Brain microvascular endothelial cell (primary cell): ENCODE measurements at regions not wholly inside any gene's neighbourhood (a gene's known extent, or its start where the extent isn't known, plus 50 kb on each side); places are given as distances from the start of the nearest gene placed in this dataset.

Experiments
- DNase-seq: peaks from one replicate; pipeline ENCODE4 v3.0.0-alpha.2; 2020
- H3K27ac ChIP-seq: fragments of 250-450 bp; sonication (Bioruptor Pico); 2 replicates; pipeline ENCODE4 v1.5.1; 2020; ENCODE audit warnings: mild to moderate bottlenecking, moderate library complexity
- H3K27me3 ChIP-seq: fragments of 250-450 bp; sonication (Bioruptor Pico); replicated peaks from 2 replicates; pipeline ENCODE4 v1.5.1; 2020; ENCODE audit warnings: mild to moderate bottlenecking
- H3K36me3 ChIP-seq: fragments of 250-450 bp; sonication (Bioruptor Pico); replicated peaks from 2 replicates; pipeline ENCODE4 v1.5.1; 2020; ENCODE audit warnings: mild to moderate bottlenecking
- H3K4me3 ChIP-seq: 2 replicates; pipeline ENCODE4 v1.5.1; 2011; ENCODE audit warnings: low read depth, mild to moderate bottlenecking, control low read depth, low read length, moderate library complexity
- CTCF ChIP-seq: IDR thresholded peaks from 2 replicates; pipeline ENCODE4 v1.5.1; 2011; ENCODE audit warnings: low read depth, mild to moderate bottlenecking, moderate library complexity, low read length, control low read depth, inconsistent platforms; ENCODE audit errors: missing control alignments
- in situ Hi-C: cut with HindIII; loops from 2 replicates; pipeline ENCODE4 v1.10.0; 2017; ENCODE audit warnings: low sequenced_read_pairs, low pct_ligation_motif_present

- no peak for TF ChIP-seq CTCF
- Histone ChIP-seq H3K27me3 (no peaks in the 10 kb centered on the region), H3K4me3 (no peak overlapping the region), H3K27ac (no peak overlapping the region), H3K36me3 (no peaks in the 10 kb centered on the region)
- DNase-seq, result no peak
- in situ Hi-C loops, result no loop called here
Measured at GRCh38 chr9:95808011-95808410, 67.5 kb upstream of the ERCC6L2 start.

- no peak overlapping the region for H3K4me3 ChIP-seq
- in situ Hi-C loops, result no loop called here
- no peak for TF ChIP-seq CTCF
- H3K27me3 ChIP-seq, result no peaks in the 10 kb centered on the region
- no peaks in the 10 kb centered on the region for H3K36me3 ChIP-seq
- DNase-seq, result no peak
- H3K27ac ChIP-seq, result no peak overlapping the region
Measured at GRCh38 chr9:95807326-95807947, 68.1 kb upstream of the ERCC6L2 start.

GRCh38 chr9:95803197-95803596 lies 72.3 kb upstream of the ERCC6L2 start:
- TF ChIP-seq CTCF, result no peak
- Histone ChIP-seq H3K27ac (no peak overlapping the region), H3K36me3 (no peaks in the 10 kb centered on the region), H3K4me3 (no peak overlapping the region), H3K27me3 (no peaks in the 10 kb centered on the region)
- DNase-seq, result no peak
- in situ Hi-C loops, result no loop called here

- Histone ChIP-seq H3K27me3 (no peaks in the 10 kb centered on the region), H3K36me3 (no peaks in the 10 kb centered on the region), H3K27ac (no peak overlapping the region), H3K4me3 (no peak overlapping the region)
- in situ Hi-C loops, result no loop called here
- DNase-seq, result no peak
- no peak for TF ChIP-seq CTCF
Measured at GRCh38 chr9:95801797-95802196, 73.7 kb upstream of the ERCC6L2 start.

- no peak for DNase-seq
- in situ Hi-C loops, result no loop called here
- Histone ChIP-seq H3K27ac (no peak overlapping the region), H3K36me3 (no peaks in the 10 kb centered on the region), H3K27me3 (no peaks in the 10 kb centered on the region), H3K4me3 (no peak overlapping the region)
- no peak for TF ChIP-seq CTCF
Measured at GRCh38 chr9:95796029-95796428, 79.5 kb upstream of the ERCC6L2 start.
